ENCODE measurements at regions not wholly inside any gene's neighbourhood (a gene's known extent, or its start where the extent isn't known, plus 50 kb on each side); places are given as distances from the start of the nearest gene placed in this dataset.
A peak's percentile ranks its signal among the peaks of the same experiment; 100 is the strongest.

- no peak overlapping the region for H3K4me3 ChIP-seq (ENCODE audit: low read depth, low read length)
- DNase-seq (ENCODE audit: low read depth): no peak
Measured at GRCh38 chr10:117690359-117690758, 147.8 kb downstream of the EMX2 start.

GRCh38 chr10:117694190-117694589 is 151.6 kb downstream of the EMX2 start:
- no peak overlapping the region for H3K4me3 ChIP-seq (ENCODE audit: low read depth, low read length)
- peak; percentile 4 for DNase-seq (ENCODE audit: low read depth)

- no peak for DNase-seq (ENCODE audit: low read depth)
Measured at GRCh38 chr10:117697402-117697801, 154.9 kb downstream of the EMX2 start.

GRCh38 chr10:117698809-117699208 is 156.3 kb downstream of the EMX2 start:
- H3K4me3 ChIP-seq (ENCODE audit: low read depth, low read length): no peak overlapping the region
- no peak for DNase-seq (ENCODE audit: low read depth)

More at GRCh38 chr10:117697402-117697801, 154.9 kb downstream of the EMX2 start:
- H3K4me3 ChIP-seq (ENCODE audit: low read depth, low read length): no peak overlapping the region

GRCh38 chr10:117699436-117700075 is 157.0 kb downstream of the EMX2 start:
- no peak for DNase-seq (ENCODE audit: low read depth)
- no peak overlapping the region for H3K4me3 ChIP-seq (ENCODE audit: low read depth, low read length)

- DNase-seq (ENCODE audit: low read depth): no peak
- H3K4me3 ChIP-seq (ENCODE audit: low read depth, low read length): no peak overlapping the region
Measured at GRCh38 chr10:117710181-117710798, 167.7 kb downstream of the EMX2 start.

GRCh38 chr10:117716889-117717288 is 174.3 kb downstream of the EMX2 start:
- H3K4me3 ChIP-seq (ENCODE audit: low read depth, low read length): no peak overlapping the region
- no peak for DNase-seq (ENCODE audit: low read depth)

GRCh38 chr10:117718986-117719920 is 176.7 kb downstream of the EMX2 start:
- H3K4me3 ChIP-seq (ENCODE audit: low read depth, low read length): no peak overlapping the region
- no peak for DNase-seq (ENCODE audit: low read depth)

GRCh38 chr10:117720931-117721835 is 178.6 kb downstream of the EMX2 start:
- no peak overlapping the region for H3K4me3 ChIP-seq (ENCODE audit: low read depth, low read length)
- no peak for DNase-seq (ENCODE audit: low read depth)

- H3K4me3 ChIP-seq (ENCODE audit: low read depth, low read length): no peak overlapping the region
- DNase-seq (ENCODE audit: low read depth): no peak
Measured at GRCh38 chr10:117721873-117722272, 179.3 kb downstream of the EMX2 start.

GRCh38 chr10:117723343-117723742 is 180.8 kb downstream of the EMX2 start:
- DNase-seq (ENCODE audit: low read depth): no peak
- H3K4me3 ChIP-seq (ENCODE audit: low read depth, low read length): no peak overlapping the region

- no peak overlapping the region for H3K4me3 ChIP-seq (ENCODE audit: low read depth, low read length)
- DNase-seq (ENCODE audit: low read depth): no peak
Measured at GRCh38 chr10:117725993-117726392, 183.4 kb downstream of the EMX2 start.

- no peak for DNase-seq (ENCODE audit: low read depth)
- no peak overlapping the region for H3K4me3 ChIP-seq (ENCODE audit: low read depth, low read length)
Measured at GRCh38 chr10:117726596-117727295, 184.2 kb downstream of the EMX2 start.

GRCh38 chr10:117727421-117727820 is 184.9 kb downstream of the EMX2 start:
- no peak for DNase-seq (ENCODE audit: low read depth)
- no peak overlapping the region for H3K4me3 ChIP-seq (ENCODE audit: low read depth, low read length)

GRCh38 chr10:117728087-117728486 is 185.5 kb downstream of the EMX2 start:
- DNase-seq (ENCODE audit: low read depth): no peak
- no peak overlapping the region for H3K4me3 ChIP-seq (ENCODE audit: low read depth, low read length)

- no peak overlapping the region for H3K4me3 ChIP-seq (ENCODE audit: low read depth, low read length)
- DNase-seq (ENCODE audit: low read depth): no peak
Measured at GRCh38 chr10:117729156-117729555, 186.6 kb downstream of the EMX2 start.

- DNase-seq (ENCODE audit: low read depth): no peak
Measured at GRCh38 chr10:117731121-117731791, 188.7 kb downstream of the EMX2 start.

GRCh38 chr10:117734731-117735405 is 192.3 kb downstream of the EMX2 start:
- no peak overlapping the region for H3K4me3 ChIP-seq (ENCODE audit: low read depth, low read length)
- no peak for DNase-seq (ENCODE audit: low read depth)

More at GRCh38 chr10:117731121-117731791, 188.7 kb downstream of the EMX2 start:
- H3K4me3 ChIP-seq (ENCODE audit: low read depth, low read length): no peak overlapping the region

Measured in skeletal muscle cell (primary cell).